Germinal center (tissue), 1 donor: ENCODE measurements at regions not wholly inside any gene's neighbourhood (a gene's known extent, or its start where the extent isn't known, plus 50 kb on each side); places are given as distances from the start of the nearest gene placed in this dataset.

Experiments
- DNase-seq: peaks from one replicate; pipeline ENCODE4 v3.0.0; 2012; ENCODE audit warnings: mixed read lengths, low spot score

DNA sequence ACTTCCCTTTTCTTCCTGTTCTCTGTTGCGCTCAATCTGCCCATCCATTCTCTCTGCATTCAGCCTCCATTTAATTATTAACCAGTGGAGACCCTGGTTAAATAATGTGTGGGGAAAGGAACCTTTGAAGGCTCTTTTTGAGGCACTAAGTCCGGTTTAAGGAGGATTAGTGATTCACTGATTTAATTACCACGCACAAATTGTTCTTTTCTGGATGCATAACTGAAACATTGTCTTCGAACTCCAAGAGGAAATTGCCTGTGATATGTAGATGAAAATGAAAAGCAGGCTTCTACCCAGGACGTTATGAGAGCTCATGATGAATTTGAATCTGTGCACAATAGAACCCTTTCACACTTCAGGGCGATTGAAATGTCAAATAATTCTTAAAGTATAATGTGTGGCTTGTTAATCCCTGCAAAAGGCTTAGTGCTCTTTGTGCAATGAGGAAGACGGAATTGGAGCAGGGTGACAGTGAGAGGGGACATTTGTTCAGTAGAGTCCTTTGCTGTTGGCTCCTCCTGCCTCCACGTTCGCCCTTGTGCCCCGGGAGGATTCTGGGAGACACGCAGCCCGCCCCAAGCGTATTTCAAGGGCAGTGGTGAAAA is 51.1 kb upstream of the ZNF236 start:
- DNase-seq = no peak

DNA sequence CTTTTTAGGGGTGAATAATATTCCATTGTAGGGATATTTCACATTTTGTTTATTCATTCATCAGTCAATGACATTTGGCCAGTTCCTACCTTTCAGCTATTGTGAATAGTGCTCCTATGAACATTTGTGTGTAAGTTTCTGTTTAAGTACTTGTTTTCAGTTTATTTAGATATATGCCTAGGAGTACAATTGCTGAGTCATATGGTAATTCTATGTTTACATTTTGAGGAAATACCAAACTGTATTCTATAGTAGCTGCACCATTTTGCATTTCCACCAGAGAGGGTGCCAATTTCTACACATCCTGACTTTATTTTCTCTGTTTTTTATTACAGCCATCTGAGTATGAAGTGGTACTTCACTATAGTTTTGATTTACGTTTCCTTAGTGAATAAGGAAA is 54.4 kb upstream of the ZNF236 start:
- no peak for DNase-seq

DNA sequence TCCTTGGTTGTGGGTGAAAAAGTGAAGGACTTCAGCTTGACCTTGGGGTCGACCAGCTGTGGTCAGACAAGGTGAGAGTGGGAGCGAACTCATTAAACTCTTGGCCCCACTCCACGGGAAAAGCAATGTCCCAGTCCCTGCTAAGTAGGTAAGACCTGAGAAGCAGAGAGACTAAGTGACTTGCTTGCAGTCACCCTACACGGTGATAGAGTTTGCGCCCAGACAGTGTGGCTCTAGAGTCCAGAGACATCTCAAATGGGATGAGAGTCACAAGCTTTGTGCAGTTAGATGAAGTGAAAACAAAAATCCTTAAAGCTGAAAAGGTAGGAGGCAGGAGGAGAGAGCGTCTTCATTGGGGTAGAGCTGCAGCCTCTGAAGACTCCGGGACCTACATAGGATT is 55.9 kb upstream of the ZNF236 start:
- DNase-seq = no peak

DNA sequence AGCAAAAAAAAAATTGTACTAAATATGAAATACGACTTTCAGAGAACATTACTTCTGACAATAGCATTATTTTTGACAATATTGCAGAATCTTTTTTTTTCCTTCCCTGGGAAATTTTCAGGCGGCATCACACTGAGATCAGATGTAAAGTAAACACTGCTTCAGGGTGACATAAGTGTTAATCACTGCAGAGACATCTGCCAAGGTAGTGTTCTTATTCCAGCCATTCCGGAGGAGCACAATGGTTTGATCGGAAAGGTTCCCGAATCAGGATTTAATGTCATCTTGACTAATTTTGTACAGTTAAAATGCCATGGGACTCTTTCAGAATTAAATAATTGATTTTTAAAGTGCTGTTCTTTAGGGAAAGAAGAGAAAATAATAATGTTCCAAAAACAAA is 56.7 kb upstream of the ZNF236 start:
- DNase-seq = no peak

DNA sequence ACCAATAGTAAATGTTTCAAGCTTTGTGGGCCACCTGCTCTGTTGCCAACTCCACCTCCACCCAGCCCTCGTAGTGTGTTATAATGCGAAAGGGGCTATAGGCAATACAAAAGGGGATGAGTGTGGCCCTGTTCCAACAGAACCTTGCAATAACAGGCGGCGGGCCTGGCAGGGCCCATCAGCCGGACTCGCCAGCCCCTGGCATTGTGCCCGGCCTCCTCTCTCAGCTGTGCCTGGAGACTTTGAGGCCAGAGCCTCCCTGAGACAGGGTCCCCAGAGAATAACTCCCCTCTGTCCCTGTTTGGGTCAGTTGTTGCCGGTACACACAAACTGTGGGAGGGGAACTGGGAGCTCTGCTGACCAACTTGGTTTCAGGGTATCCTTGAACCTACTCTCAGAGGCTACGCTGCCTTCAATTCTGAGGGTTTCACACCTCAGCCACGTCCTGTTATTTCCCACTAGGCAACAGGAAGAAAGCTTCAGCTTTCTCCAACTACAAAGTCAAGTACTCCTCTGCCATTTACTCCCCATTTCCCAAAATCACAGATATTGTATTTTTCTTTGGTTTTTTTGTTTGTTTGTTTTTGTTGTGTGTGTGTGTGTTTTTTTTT is 58.0 kb upstream of the ZNF236 start:
- DNase-seq = no peak

DNA sequence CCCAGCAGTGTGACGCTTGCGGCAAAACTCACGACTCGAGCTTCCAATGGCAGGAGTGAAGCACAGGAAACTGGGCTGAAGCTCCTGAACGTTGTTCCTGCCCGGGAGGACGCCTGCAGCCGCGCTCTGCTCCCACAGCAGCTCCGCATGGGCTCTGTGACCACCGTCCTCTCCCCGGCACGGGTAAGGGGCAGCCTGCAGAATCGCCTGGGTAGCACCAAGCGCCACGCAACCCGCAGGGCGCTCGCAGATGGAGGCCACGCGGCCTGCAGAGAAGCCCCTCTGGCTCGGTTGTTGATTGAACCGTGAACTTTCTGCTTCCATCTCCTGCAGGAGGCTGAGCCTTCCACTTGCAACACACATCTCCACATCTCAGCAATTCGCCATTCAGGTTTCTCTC is 63.3 kb upstream of the ZNF236 start:
- no peak for DNase-seq

DNA sequence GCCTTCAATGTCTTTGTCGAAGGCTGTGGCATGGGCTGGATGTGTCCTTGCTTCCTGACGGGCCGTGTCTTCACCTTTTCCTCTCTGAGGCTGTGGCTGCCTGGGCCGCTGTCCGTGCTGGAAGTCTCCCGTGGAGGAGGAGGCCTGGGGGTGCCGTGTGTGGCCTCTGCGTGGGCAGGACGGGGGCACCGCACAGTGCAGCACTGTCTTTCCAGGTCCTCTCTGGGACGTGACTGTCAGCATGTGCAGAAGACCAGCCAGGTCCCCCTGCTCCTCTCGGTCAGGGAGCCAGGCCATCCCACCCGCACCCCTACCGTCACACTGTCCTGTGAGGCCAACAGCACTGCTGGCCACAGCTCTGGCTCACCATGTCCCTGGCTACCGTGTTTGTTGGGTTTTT is 64.4 kb upstream of the ZNF236 start:
- no peak for DNase-seq

DNA sequence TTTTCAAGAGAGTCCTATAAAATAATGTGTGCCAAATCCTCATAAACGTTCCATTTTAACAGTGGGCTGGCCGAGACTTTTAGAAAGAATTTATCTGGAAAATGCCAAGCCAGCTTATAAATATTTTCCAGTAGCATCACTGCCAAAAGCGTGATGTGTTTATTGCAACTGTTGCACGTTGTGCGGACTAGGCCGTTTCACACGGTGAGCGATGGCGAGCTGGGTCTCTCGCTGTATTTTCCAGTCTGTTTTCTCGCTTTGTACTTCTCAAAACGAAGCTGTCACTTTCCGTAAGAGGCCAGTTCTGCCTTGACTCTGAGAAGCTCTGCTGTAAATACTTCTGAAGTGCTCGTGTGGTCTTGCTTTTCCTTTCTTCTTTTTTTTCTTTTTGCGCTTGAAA is 65.0 kb upstream of the ZNF236 start:
- DNase-seq = no peak

DNA sequence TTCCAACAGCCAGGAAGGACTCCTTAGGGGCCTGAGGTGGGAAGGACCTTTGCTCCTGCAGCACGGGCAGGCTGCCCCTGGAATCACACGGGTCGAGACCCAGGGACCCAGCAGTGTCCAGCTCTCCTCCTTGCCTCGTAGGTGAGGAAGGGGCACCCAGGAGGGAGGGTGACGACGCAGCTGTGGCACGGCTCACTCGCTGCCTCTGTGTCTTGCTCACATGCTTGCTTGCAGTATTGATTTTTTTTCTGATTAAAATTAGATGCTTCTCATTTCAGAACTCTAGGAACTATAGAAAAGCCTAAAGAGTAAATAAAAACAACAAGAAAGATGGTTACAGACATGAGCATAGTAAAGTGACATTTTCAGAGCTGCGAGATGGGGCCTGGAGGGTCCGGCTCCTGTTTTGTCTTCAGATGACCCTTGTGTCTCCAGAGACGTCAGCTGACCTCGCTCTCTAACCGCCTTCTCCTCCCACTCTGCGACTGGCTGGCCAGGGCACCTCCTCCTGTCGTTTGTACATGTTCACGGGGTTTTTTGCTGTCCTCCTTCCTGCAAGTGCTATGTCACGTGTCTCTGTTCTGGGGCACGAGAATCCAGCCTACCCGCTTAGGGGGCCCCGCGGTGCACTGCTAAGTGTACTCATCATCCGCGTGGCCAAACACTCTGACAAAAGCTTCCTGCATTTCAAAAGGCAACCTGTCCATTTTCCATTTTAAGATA is 65.7 kb upstream of the ZNF236 start:
- no peak for DNase-seq

DNA sequence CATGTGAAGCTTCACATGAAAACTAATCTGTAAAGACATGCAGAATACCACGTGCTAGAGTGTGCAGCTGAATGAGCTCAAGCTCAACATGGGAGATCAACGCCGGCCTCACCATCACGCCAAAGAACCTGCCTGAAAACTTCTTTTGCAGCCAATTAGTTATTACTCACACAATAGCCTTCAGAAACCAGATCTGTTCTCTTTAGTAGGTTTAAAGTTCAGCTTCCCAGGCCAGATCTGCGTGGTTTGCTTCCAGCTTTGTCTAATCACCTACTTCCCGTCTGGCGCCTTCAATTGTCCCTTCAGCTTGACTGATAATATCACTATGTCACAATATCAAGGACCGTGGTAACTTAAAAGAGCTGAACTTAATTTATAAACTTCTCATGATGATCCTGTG is 68.0 kb upstream of the ZNF236 start:
- no peak for DNase-seq

DNA sequence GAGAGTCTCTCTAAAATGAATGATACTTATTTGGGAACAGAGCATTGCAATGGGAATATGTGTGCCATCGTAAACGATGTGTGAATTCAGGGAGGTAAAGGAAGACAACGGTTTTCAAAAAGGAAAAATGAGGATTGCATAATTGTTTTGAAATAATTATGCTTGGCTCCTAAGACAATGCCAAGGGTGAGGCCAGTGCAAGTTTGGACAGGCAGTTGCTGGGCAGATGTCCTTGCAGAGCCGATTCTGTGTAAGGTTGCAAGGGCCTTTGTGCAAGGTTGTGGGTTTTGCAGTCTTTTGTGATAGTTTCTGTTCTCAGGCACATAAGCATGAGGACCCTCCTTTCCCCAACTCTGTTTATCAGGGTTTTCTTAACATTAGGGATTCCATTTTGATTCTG is 70.0 kb upstream of the ZNF236 start:
- no peak for DNase-seq

DNA sequence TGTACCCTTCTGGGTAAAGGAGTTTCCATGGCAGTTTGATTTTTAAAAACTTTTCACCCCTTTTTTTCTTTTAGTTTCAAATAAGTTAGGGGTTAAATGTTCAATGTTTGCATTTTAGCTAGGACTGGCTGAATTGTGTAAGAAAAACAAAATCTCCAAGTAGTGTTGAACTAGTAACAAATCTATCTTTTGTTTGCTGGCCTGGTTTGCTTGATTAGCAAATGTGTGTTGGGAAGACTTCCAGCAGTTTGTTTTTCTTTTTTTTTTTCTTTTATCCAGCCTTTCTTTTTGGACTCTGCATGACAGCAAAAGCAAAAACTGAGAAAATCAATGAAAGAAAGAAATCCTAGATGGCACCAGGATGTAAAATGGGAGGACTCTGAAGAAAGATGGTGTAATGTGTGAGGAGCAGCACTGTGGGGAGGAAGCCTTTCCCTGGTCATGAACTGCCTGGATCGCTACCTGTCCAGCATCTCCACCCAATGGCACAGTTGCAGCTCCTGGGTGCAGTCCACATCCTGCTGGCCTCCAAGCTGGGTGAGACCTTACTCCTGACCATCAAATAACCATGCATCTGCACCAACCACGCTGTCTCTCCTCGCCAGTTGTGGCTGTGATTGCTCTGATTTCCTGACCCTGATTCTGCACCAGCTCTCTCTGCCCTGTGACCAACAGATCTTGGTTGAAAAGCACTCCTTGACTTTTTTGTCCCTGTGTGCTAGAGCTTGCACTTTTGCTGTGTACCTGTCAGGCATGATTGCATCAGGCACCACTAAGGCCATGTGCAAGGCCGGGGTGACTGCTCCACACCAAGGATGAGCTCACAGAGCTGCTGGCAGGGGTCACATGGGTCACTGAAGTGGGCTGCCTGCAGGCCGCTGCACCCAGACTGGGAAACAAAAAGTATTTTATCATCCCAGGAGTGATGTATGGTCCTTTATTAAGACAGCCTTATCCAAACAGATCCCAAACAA is 71.2 kb upstream of the ZNF236 start:
- DNase-seq = no peak

DNA sequence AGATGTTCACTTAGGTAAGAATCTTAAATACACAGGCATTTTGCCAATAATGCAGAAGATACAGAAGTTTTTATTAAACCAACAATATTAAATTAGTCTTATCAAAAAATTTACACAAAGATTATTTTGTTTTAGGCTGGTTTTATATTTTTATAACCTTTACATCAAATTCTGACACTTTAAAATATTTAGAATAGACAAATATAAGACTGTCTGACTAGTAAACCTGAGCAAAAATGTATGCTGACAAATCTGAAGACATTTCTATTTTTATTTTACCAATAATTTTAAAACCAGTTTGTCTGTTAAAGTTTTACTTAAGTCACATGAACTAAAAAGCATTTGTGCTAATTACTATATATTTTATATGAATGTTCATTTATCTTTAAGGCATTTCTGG is 72.1 kb upstream of the ZNF236 start:
- no peak for DNase-seq

DNA sequence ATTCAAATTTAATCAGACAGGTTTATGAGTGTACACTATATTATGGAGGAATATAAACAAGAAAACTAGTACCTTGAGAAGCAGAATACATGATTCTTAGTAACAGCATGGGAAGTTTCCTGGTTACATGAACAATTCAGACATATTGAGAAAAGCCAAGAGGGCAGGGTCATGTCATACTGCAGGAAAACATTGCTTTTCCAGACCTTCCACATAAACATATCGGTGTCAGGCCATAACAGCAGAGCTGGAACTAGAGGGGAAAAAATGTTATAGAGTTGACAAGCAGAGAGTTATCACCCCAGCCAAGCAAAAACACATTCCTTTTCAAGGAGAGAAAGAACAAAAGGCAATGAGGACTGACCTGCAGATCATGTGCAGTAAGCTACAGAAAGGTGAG is 74.7 kb upstream of the ZNF236 start:
- no peak for DNase-seq

DNA sequence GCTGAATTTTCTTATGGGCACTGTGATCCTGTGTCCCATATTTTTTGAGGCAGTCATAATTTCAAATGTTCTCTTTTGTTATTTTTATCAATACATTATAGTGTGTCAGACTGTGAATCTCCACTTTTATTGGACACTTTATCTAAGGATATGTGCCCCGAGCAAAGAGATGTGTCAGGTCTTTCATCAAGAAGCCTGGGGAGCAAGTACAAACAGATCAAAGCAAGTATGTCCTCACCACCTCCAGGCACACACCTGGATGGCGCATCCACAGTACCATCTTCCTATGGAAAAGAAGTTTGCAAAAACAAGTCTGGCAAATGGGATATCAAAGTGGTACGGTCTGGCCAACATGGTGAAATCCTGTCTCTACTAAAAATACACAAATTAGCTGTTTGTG is 81.0 kb upstream of the ZNF236 start:
- DNase-seq = no peak

DNA sequence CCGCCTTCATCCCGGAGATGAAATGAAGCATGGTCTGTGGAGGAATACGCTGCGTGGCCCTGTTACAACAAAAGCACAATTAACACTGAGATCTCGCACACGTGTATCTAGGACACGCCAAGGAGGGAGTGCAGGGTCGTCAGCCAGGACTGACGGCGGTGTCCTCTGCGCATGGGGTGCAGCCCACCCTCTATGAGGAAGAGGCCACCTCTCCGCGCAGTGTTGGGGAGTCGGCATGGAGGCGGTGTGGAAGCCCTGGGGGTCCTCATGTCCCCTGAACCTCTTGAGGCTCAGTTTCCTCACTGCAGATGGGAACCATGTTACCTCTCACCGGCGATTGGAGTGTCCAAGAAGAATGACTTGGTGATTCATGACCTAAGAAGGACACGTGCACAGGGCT is 86.0 kb upstream of the ZNF236 start:
- DNase-seq = no peak

DNA sequence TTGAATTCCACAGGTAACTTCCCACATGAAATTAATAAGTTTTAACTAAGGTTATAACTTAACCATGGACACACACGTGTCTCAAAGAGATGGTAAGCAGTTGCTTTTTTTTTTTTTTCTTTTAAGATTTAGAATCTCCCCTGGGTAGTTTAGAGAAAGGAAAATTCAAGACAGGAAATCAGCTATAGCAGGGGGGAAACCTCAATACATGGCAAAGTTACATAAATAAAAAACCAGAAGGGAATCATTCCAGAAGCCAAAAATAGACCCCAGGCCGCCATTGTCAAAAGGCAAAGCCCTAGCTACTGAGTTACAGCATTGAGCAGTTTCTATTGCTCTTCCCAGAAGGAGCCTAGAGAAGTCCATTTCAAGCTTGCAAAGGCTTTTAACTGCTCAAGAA is 91.5 kb upstream of the ZNF236 start:
- no peak for DNase-seq

DNA sequence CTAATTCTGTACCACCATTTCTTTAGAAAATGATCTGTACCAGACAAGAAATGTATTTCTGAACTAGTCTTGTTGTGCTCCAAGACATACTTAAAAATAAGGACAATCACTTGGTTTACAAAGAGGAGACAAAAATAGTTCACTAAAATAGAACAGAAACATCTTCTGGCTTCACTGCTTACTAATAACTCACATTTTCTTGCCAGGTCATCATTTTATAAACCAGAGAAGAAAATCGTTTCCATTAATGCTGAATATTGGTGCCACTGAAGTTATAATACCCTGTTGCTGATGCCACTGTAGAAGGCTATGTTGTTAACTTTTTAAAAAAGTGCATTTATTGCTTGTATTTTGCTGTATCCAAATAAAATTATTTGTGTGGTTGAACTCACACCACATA is 94.8 kb upstream of the ZNF236 start:
- no peak for DNase-seq

DNA sequence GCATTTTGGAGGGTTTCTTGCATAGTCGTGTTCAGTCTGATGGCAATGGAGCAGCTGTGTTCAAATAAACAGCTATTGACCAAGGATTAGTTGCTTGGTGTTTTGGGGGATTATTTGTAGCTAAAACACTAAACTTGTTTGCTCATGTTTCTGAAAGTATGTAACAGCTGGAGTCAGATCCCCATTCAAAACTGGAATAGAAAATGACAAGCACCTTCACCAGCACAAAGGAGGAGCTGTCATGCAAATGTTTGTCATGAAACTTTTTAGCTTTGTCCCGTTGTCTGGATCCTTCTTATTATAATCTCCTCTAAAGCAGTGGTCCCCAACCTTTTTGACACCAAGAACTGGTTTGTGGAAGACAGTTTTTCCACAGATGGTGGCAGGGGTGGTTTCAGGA is 96.9 kb upstream of the ZNF236 start:
- no peak for DNase-seq

DNA sequence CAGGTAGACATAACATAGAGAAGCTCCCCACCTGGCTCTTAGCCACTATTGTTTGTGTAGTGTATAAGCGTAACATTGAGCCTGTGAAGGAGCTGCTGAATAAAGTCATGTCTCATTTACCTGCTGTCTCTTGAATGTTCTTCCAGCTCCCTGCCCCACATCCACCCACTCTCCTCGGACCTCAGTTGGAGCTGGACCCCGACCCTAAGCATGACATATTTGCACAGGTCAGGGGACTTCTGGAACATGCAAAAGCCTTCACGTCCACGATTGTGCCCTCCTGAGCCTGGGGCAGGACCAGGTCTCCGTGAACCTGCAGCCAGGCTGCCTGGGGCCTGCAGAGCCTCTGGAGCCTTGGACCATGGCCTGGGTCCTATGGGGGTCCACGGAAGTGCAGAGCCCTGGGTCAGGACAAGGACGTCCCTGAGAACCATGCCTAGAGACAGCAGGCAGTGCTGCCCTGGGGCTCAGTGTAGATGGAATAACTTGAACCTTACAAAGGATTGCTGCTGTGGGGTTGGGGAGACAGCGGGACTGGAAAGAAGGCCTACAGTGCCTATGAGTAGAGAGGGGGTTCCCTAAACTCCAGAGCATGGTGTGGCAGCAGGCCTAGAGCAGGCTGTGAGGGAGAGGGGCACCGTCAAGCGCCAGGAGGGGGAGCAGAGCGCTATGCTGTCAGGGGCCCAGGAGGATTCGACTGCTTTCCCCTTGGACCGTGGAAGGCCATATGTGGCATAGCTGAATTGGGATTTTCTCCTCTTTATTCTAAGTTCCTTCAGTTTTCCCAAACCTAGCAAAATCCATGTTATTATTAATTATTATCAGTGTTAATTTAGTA is 99.9 kb upstream of the ZNF236 start:
- no peak for DNase-seq

DNA sequence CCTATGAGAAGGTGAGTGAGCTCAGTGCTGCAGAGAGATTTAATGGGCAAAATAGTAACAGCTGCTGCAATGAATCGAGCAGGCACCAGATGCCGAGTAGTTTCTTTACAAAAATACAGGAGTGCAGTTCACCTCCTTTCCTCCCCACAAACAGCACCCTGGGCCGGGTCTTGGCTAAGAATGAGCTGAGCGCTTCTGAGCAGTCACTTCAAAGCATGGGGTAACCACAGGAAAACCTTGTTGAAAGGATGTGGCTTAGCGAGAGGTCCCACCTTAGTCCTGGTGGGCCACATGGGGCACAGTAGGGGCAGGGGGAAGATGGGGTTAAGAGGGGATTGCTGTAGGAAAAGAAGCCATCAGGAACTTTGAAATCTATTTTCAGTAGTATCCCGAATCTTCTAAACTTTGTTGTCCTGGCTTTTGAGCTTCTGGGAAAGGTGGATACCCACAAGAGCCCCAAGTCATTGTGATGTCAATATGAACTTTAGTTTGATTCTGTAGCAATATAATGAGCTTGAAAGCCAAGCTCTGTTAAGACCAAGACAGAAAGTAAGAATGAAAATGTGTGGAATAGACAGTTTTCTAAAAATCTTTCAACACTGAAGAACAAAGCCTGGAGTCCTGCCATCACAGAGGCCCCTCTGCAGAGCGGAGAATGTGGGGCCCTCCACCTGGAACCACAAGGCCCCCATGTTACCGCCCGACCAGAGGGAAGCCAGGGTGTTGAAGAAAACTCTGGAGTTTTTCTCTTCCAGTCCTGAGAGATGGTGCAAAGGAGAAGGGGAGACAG is 101.0 kb upstream of the ZNF236 start:
- no peak for DNase-seq
